HFFc6 (cell line): ENCODE measurements at regions not wholly inside any gene's neighbourhood (a gene's known extent, or its start where the extent isn't known, plus 50 kb on each side); places are given as distances from the start of the nearest gene placed in this dataset.
"Not testable (repeated sequence)": the region's sequence is repeated elsewhere in the genome, so short reads cannot be mapped to it uniquely, and the experiment has no call there.

ENCODE experiments used
- DNase-seq: peaks from one replicate; pipeline ENCODE4 v3.0.0-alpha.2; 2018
- H3K27ac Mint-ChIP-seq: 2 replicates; pipeline ENCODE4 v1.8.0; 2020; ENCODE audit warnings: mild to moderate bottlenecking, mixed read lengths
- H3K27me3 Mint-ChIP-seq: 2 replicates; pipeline ENCODE4 v1.8.0; 2021; ENCODE audit warnings: mild to moderate bottlenecking, moderate library complexity, mixed read lengths; ENCODE audit not compliant: insufficient read depth
- H3K36me3 Mint-ChIP-seq: 2 replicates; pipeline ENCODE4 v1.8.0; 2021; ENCODE audit warnings: low read depth, mixed read lengths
- H3K4me1 Mint-ChIP-seq: 2 replicates; pipeline ENCODE4 v1.8.0; 2020; ENCODE audit warnings: low read depth, mixed read lengths
- H3K4me3 Mint-ChIP-seq: 2 replicates; pipeline ENCODE4 v1.8.0; 2020; ENCODE audit warnings: mild to moderate bottlenecking, moderate library complexity, mixed read lengths
- H3K9me3 Mint-ChIP-seq: 2 replicates; pipeline ENCODE4 v1.8.0; 2020; ENCODE audit warnings: mild to moderate bottlenecking, mixed read lengths
- CTCF ChIP-seq: fragments of 200-600 bp; sonication (generic); IDR thresholded peaks from 2 replicates; pipeline ENCODE4 v1.5.0; 2021; ENCODE audit warnings: antibody characterized with exemption, mild to moderate bottlenecking

DNA sequence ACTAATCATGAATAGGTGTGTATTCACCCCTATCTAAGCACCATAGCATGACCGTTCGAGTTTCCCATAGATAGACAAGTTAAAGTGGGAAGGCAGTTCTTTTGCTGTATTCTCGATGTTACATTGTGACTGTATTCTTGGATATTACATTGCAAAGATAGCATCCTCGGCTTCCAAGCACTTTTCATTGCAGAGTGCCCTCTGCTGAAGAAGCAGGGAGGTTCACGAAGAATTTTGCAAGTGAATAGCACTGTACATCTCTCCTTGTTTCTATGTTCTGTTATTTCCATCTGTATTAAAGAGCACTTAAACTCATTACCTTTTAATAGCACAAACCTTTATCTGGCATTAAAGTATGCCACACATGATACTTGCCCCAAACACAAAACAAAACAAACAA lies 426.7 kb upstream of the ARX start:
- Mint-ChIP-seq H3K9me3 (no peaks in the 10 kb centered on the region), H3K4me3 (no peak overlapping the region), H3K27ac (no peak overlapping the region), H3K36me3 (no peaks in the 10 kb centered on the region), H3K27me3 (no peaks in the 10 kb centered on the region), H3K4me1 (no peaks in the 10 kb centered on the region)
- DNase-seq, result no peak
- no peak for TF ChIP-seq CTCF

- no peak overlapping the region for H3K4me3 Mint-ChIP-seq
- no peaks in the 10 kb centered on the region for H3K4me1 Mint-ChIP-seq
- H3K9me3 Mint-ChIP-seq, result peaks cover 15% of the 10 kb centered on the region; the same call in 1 of the 2 replicates
- no peak for TF ChIP-seq CTCF
- H3K27me3 Mint-ChIP-seq, result no peaks in the 10 kb centered on the region
- no peak overlapping the region for H3K27ac Mint-ChIP-seq
- no peak for DNase-seq
- H3K36me3 Mint-ChIP-seq, result no peaks in the 10 kb centered on the region
Observed at GRCh38 chrX:25433307-25433706, 417.5 kb upstream of the ARX start.

- no peak for TF ChIP-seq CTCF
- H3K4me3 Mint-ChIP-seq, result no peak overlapping the region
- no peaks in the 10 kb centered on the region for H3K27me3 Mint-ChIP-seq
- DNase-seq, result no peak
- peaks cover 15% of the 10 kb centered on the region; the same call in 1 of the 2 replicates for H3K9me3 Mint-ChIP-seq
- H3K36me3 Mint-ChIP-seq, result no peaks in the 10 kb centered on the region
- no peaks in the 10 kb centered on the region for H3K4me1 Mint-ChIP-seq
- H3K27ac Mint-ChIP-seq, result no peak overlapping the region
Observed at GRCh38 chrX:25432396-25432795, 416.6 kb upstream of the ARX start.

- H3K4me3 Mint-ChIP-seq, result no peak overlapping the region
- no peak for TF ChIP-seq CTCF
- no peaks in the 10 kb centered on the region for H3K36me3 Mint-ChIP-seq
- no peaks in the 10 kb centered on the region for H3K4me1 Mint-ChIP-seq
- H3K9me3 Mint-ChIP-seq, result peaks cover 22% of the 10 kb centered on the region
- no peak for DNase-seq
- no peaks in the 10 kb centered on the region for H3K27me3 Mint-ChIP-seq
- no peak overlapping the region for H3K27ac Mint-ChIP-seq
Observed at GRCh38 chrX:25427873-25428555, 412.2 kb upstream of the ARX start.

DNA sequence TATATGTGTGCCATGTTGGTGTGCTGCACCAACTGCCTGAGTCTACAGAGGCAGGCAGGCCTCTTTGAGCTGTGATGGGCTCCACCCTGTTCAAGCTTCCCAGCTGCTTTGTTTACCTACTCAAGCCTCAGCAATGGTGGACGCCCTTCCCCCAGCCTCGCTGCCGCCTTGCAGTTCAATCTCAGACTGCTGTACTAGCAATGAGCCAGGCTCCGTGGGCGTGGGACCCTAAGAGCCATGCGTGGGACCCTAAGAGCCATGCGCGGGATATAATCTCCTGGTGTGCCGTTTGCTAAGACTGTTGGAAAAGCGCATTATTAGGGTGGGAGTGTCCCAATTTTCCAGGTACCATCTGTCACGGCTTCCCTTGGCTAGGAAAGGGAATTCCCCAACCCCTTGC lies 388.4 kb upstream of the ARX start:
- H3K27me3 Mint-ChIP-seq, H3K27ac Mint-ChIP-seq, H3K4me1 Mint-ChIP-seq, DNase-seq, H3K4me3 Mint-ChIP-seq, H3K36me3 Mint-ChIP-seq, H3K9me3 Mint-ChIP-seq: not testable (repeated sequence)

DNA sequence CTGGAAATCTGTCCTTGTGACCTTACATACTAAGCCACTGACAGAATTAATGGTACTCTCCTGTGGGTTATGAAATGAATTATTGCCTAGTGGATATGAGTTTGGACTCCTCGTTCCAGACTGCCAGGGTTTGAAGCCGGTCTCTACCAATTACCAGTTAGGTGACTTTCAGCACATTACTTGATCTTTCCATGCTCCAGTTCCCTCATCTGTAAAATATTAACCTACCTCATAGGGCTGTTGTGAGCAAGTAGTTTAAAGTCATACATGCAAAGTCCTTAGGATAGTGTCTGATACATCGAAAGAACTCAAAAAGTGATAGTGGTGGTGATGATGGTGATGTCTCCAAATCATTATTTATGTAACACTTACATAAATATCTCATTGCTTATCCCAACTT lies 373.5 kb upstream of the ARX start:
- Mint-ChIP-seq H3K9me3 (peaks cover 6% of the 10 kb centered on the region), H3K27ac (no peak overlapping the region), H3K36me3 (no peaks in the 10 kb centered on the region), H3K27me3 (no peaks in the 10 kb centered on the region), H3K4me3 (no peak overlapping the region), H3K4me1 (no peaks in the 10 kb centered on the region)
- no peak for DNase-seq
- no peak for TF ChIP-seq CTCF
